Activated CD8-positive, alpha-beta T cell treated with anti-CD3 and anti-CD28 coated beads, Interleukin-2, amount 10 ng/mL, durations not matched to agents 7 days and 5 days (primary cell): ENCODE measurements at regions not wholly inside any gene's neighbourhood (a gene's known extent, or its start where the extent isn't known, plus 50 kb on each side); places are given as distances from the start of the nearest gene placed in this dataset.
"Not testable (repeated sequence)": the region's sequence is repeated elsewhere in the genome, so short reads cannot be mapped to it uniquely, and the experiment has no call there.

Experiments
- ATAC-seq: fragments of 150-1000 bp; cut with Tn5 transposase; one replicate; pipeline ENCODE4 v1.10.0; 2021; ENCODE audit warnings: moderate library complexity
- CTCF ChIA-PET: fragments of 350-600 bp; sonication (Branson Sonifier 250); formaldehyde crosslinking; loops from one replicate; lab custom pipeline; 2021; ENCODE audit warnings: antibody characterized with exemption; lab: Charles Lee
- POLR2A ChIA-PET: fragments of 350-600 bp; sonication (Branson Sonifier 250); formaldehyde crosslinking; loops from one replicate; lab custom pipeline; 2021; ENCODE audit warnings: antibody characterized with exemption; lab: Charles Lee
- DNase-seq: peaks from one replicate; pipeline ENCODE4 v3.0.0-alpha.2; 2020
- H3K27ac Mint-ChIP-seq: one replicate; pipeline ENCODE4 v1.8.0; 2021; ENCODE audit warnings: mild to moderate bottlenecking, mixed read lengths
- H3K27me3 Mint-ChIP-seq: one replicate; pipeline ENCODE4 v1.8.0; 2021; ENCODE audit warnings: low read depth, mixed read lengths
- H3K36me3 Mint-ChIP-seq: one replicate; pipeline ENCODE4 v1.8.0; 2021; ENCODE audit warnings: low read depth, mixed read lengths
- H3K4me1 Mint-ChIP-seq: one replicate; pipeline ENCODE4 v1.8.0; 2021; ENCODE audit warnings: low read depth, mixed read lengths
- H3K4me3 Mint-ChIP-seq: one replicate; pipeline ENCODE4 v1.8.0; 2021; ENCODE audit warnings: mild to moderate bottlenecking, mixed read lengths
- H3K9me3 Mint-ChIP-seq: one replicate; pipeline ENCODE4 v1.8.0; 2022; ENCODE audit warnings: mixed read lengths; ENCODE audit not compliant: insufficient read depth

GRCh38 chr4:183012879-183013729 is 86.0 kb upstream of the WWC2 start:
- no peak for ATAC-seq
- Mint-ChIP-seq H3K27me3 (peaks cover 4% of the 10 kb centered on the region), H3K4me3 (no peak overlapping the region), H3K36me3 (no peaks in the 10 kb centered on the region), H3K9me3 (no peaks in the 10 kb centered on the region), H3K27ac (no peak overlapping the region), H3K4me1 (no peaks in the 10 kb centered on the region)
- no peak for DNase-seq
- POLR2A ChIA-PET: no interaction called here
- CTCF ChIA-PET: no interaction called here

GRCh38 chr4:183011213-183011907 is 87.7 kb upstream of the WWC2 start:
- DNase-seq (no peak), ATAC-seq (no peak)
- H3K36me3 Mint-ChIP-seq: no peaks in the 10 kb centered on the region
- H3K4me3 Mint-ChIP-seq: no peak overlapping the region
- H3K9me3 Mint-ChIP-seq: no peaks in the 10 kb centered on the region
- H3K27ac Mint-ChIP-seq: no peak overlapping the region
- no peaks in the 10 kb centered on the region for H3K4me1 Mint-ChIP-seq
- no peaks in the 10 kb centered on the region for H3K27me3 Mint-ChIP-seq
- POLR2A ChIA-PET: interaction anchor here (0.6 kb wide), 1 partner anchor 245 kb away, joined by 4 read pairs; no protein-coding TSS in a partner anchor
- CTCF ChIA-PET: no interaction called here

GRCh38 chr4:183008492-183008891 is 90.6 kb upstream of the WWC2 start:
- ChIA-PET CTCF (no interaction called here), POLR2A (no interaction called here)
- Mint-ChIP-seq H3K4me3 (no peak overlapping the region), H3K27me3 (no peaks in the 10 kb centered on the region), H3K4me1 (no peaks in the 10 kb centered on the region), H3K36me3 (no peaks in the 10 kb centered on the region), H3K27ac (no peak overlapping the region), H3K9me3 (no peaks in the 10 kb centered on the region)
- no peak for ATAC-seq
- no peak for DNase-seq

- H3K4me3 Mint-ChIP-seq, CTCF ChIA-PET, H3K27ac Mint-ChIP-seq, ATAC-seq, POLR2A ChIA-PET, DNase-seq, H3K9me3 Mint-ChIP-seq, H3K27me3 Mint-ChIP-seq, H3K36me3 Mint-ChIP-seq, H3K4me1 Mint-ChIP-seq: not testable (repeated sequence)
These were observed 87.2 kb upstream of the DCTD start for GRCh38 chr4:183004370-183004769.

DNA sequence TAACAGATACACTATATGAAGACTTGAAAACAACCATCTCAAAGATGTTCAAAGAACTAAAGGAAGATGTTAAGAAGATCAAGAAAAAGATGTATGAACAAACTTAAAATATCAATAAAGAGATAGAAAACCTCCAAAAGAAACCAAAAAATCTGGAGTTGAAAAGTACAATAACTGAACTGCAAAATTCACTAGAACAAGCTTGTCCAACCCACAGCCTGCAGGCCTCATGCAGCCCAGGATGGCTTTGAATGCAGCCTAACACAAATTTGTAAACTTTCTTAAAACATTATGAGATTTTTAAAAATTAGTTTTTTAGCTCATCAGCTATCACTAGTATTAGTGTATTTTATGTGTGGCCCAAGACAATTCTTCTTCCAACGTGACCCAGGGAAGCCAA is 77.0 kb upstream of the DCTD start:
- CTCF ChIA-PET: no interaction called here
- peaks cover 18% of the 10 kb centered on the region for H3K9me3 Mint-ChIP-seq
- H3K4me3 Mint-ChIP-seq: no peak overlapping the region
- no peaks in the 10 kb centered on the region for H3K36me3 Mint-ChIP-seq
- no peaks in the 10 kb centered on the region for H3K4me1 Mint-ChIP-seq
- POLR2A ChIA-PET: no interaction called here
- H3K27ac Mint-ChIP-seq: no peak overlapping the region
- no peak for DNase-seq
- H3K27me3 Mint-ChIP-seq: no peaks in the 10 kb centered on the region
- ATAC-seq: no peak

GRCh38 chr4:182978152-182978827 is 61.1 kb upstream of the DCTD start:
- POLR2A ChIA-PET: no interaction called here
- DNase-seq (no peak), ATAC-seq (no peak)
- Mint-ChIP-seq H3K9me3 (no peaks in the 10 kb centered on the region), H3K4me1 (no peaks in the 10 kb centered on the region), H3K36me3 (no peaks in the 10 kb centered on the region), H3K27ac (no peak overlapping the region), H3K27me3 (peaks cover 8% of the 10 kb centered on the region), H3K4me3 (no peak overlapping the region)
- CTCF ChIA-PET: no interaction called here

DNA sequence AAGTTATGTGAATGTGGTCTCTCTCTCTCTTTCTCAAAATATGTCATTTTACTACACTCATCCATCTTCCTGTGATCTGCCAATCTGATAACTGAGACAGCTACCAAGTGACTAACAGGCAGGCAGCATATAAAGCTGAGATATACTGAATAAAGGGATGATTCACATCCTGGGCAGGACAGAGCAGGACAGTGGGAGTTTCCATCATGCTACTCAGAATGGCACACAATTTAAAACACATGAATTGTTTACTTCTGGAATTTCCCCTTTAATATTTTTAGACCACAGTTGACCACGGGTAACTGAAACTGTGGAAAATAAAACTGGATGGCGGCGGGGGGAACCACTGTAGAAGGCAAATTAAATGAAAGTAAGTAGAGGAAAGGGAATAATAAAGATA is 58.6 kb upstream of the DCTD start:
- no peaks in the 10 kb centered on the region for H3K36me3 Mint-ChIP-seq
- H3K27me3 Mint-ChIP-seq: peaks cover 2% of the 10 kb centered on the region
- H3K27ac Mint-ChIP-seq: no peak overlapping the region
- H3K4me3 Mint-ChIP-seq: no peak overlapping the region
- ATAC-seq (no peak), DNase-seq (no peak)
- CTCF ChIA-PET: interaction anchor here (1.1 kb wide), 1 partner anchor 37 kb away, joined by 3 read pairs; no protein-coding TSS in a partner anchor
- no peaks in the 10 kb centered on the region for H3K9me3 Mint-ChIP-seq
- no peaks in the 10 kb centered on the region for H3K4me1 Mint-ChIP-seq
- POLR2A ChIA-PET: no interaction called here

GRCh38 chr4:182973941-182974340 is 56.8 kb upstream of the DCTD start:
- CTCF ChIA-PET: no interaction called here
- H3K27ac Mint-ChIP-seq: no peak overlapping the region

GRCh38 chr4:182973511-182973911 is 56.3 kb upstream of the DCTD start:
- no peak for DNase-seq
- H3K36me3 Mint-ChIP-seq: no peaks in the 10 kb centered on the region
- no peak overlapping the region for H3K27ac Mint-ChIP-seq
- ChIA-PET POLR2A (no interaction called here), CTCF (no interaction called here)
- no peaks in the 10 kb centered on the region for H3K9me3 Mint-ChIP-seq
- no peaks in the 10 kb centered on the region for H3K4me1 Mint-ChIP-seq
- H3K4me3 Mint-ChIP-seq: no peak overlapping the region
- peaks cover 10% of the 10 kb centered on the region for H3K27me3 Mint-ChIP-seq
- no peak for ATAC-seq

More at GRCh38 chr4:182973941-182974340, 56.8 kb upstream of the DCTD start:
- ATAC-seq: no peak
- Mint-ChIP-seq H3K27me3 (peaks cover 9% of the 10 kb centered on the region), H3K4me3 (no peak overlapping the region), H3K4me1 (no peaks in the 10 kb centered on the region), H3K9me3 (no peaks in the 10 kb centered on the region), H3K36me3 (no peaks in the 10 kb centered on the region)
- POLR2A ChIA-PET: no interaction called here
- no peak for DNase-seq

DNA sequence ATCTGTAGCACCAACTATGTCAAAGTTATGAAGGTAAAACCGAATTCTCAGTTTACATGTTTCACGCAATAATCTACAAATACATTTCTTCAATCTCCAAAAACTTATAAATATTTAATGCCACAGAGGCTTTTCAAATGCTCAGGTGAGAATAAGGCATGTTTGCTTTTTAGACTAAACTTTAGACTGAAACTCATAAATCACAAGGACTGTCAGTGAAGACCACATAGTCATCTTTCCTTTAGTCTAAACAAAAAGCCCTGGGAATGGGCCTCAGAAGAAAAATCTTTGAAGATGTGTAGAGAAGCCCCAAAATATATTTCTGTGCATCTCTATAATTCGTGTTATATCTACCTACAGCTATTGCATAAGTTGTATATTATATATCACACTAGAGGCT is 54.5 kb upstream of the DCTD start:
- no peak overlapping the region for H3K4me3 Mint-ChIP-seq
- no peak for ATAC-seq
- no peaks in the 10 kb centered on the region for H3K36me3 Mint-ChIP-seq
- DNase-seq: no peak
- H3K9me3 Mint-ChIP-seq: no peaks in the 10 kb centered on the region
- ChIA-PET CTCF (no interaction called here), POLR2A (no interaction called here)
- H3K4me1 Mint-ChIP-seq: no peaks in the 10 kb centered on the region
- H3K27me3 Mint-ChIP-seq: peaks cover 16% of the 10 kb centered on the region
- H3K27ac Mint-ChIP-seq: no peak overlapping the region

DNA sequence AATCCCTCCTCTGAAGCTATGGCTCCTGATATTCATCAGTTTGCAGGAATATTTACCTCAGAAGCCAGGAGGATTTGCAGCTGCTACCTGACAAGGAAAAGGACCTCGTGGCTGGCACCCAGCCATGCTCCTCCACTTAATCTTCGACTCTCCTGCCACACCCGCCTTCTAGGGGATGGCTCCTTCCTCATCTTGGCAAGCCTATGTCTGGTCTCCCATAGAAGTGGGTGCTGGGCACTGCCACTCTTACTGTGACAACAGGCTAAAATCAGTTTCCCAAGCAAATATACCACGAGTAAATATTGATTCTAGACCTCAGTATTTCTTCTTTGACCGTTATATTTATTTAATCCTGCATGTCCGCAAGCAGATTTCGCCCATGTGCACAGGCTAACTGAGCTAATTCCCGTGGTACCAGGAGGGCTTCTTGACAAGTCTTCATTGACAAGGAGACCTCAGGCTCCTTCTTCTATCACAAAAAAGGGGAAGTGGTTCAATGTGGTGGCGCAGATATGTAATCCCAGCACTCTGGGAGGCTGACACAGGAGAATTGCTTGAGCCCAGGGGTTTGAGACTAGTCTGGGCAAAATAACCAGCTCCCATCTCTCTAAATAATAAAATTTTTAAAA is 52.6 kb upstream of the DCTD start:
- no peak overlapping the region for H3K27ac Mint-ChIP-seq
- H3K4me3 Mint-ChIP-seq: no peak overlapping the region
- CTCF ChIA-PET: no interaction called here

More for the DNA sequence above, 52.6 kb upstream of the DCTD start:
- Mint-ChIP-seq H3K27me3 (peaks cover 23% of the 10 kb centered on the region), H3K9me3 (no peaks in the 10 kb centered on the region), H3K36me3 (no peaks in the 10 kb centered on the region), H3K4me1 (no peaks in the 10 kb centered on the region)
- ATAC-seq (no peak), DNase-seq (no peak)
- POLR2A ChIA-PET: no interaction called here
